ENCODE measurements at regions not wholly inside any gene's neighbourhood (a gene's known extent, or its start where the extent isn't known, plus 50 kb on each side); places are given as distances from the start of the nearest gene placed in this dataset.

- DNase-seq (ENCODE audit: low read depth in 1 of 2, low spot score in 1 of 2), result no peak
Observed at GRCh38 chr2:16005816-16006536, 65.6 kb downstream of the MYCN start.

- no peak for DNase-seq (ENCODE audit: low read depth in 1 of 2, low spot score in 1 of 2)
Observed at GRCh38 chr2:16005389-16005788, 65.0 kb downstream of the MYCN start.

- no peak for DNase-seq (ENCODE audit: low read depth in 1 of 2, low spot score in 1 of 2)
Observed at GRCh38 chr2:16003809-16004208, 63.5 kb downstream of the MYCN start.

- no peak for DNase-seq (ENCODE audit: low read depth in 1 of 2, low spot score in 1 of 2)
Observed at GRCh38 chr2:16003152-16003551, 62.8 kb downstream of the MYCN start.

GRCh38 chr2:16002575-16002974 lies 62.2 kb downstream of the MYCN start:
- DNase-seq (ENCODE audit: low read depth in 1 of 2, low spot score in 1 of 2), result no peak

- no peak for DNase-seq (ENCODE audit: low read depth in 1 of 2, low spot score in 1 of 2)
Observed at GRCh38 chr2:16002144-16002543, 61.8 kb downstream of the MYCN start.

GRCh38 chr2:16000642-16001041 lies 60.3 kb downstream of the MYCN start:
- no peak for DNase-seq (ENCODE audit: low read depth in 1 of 2, low spot score in 1 of 2)

- DNase-seq (ENCODE audit: low read depth in 1 of 2, low spot score in 1 of 2), result no peak
Observed at GRCh38 chr2:15999596-16000469, 59.5 kb downstream of the MYCN start.

- no peak for DNase-seq (ENCODE audit: low read depth in 1 of 2, low spot score in 1 of 2)
Observed at GRCh38 chr2:15997728-15998280, 57.5 kb downstream of the MYCN start.

GRCh38 chr2:15996536-15997423 lies 56.4 kb downstream of the MYCN start:
- DNase-seq (ENCODE audit: low read depth in 1 of 2, low spot score in 1 of 2), result no peak

Data from activated T-helper 1 cell treated with anti-CD3 and anti-CD28 coated beads, Interleukin-2, amount 50 U/mL, for 16 hours (primary cell).